HL-60 (cell line): ENCODE measurements at regions not wholly inside any gene's neighbourhood (a gene's known extent, or its start where the extent isn't known, plus 50 kb on each side); places are given as distances from the start of the nearest gene placed in this dataset.

Experiments used
- DNase-seq, 2 experiments: peaks; one replicate each; pipeline ENCODE4 v3.0.0-alpha.2; 2010 to 2020; ENCODE audit warnings: low read depth in 1 of 2, low spot score in 1 of 2
- H3K27ac ChIP-seq: fragments of 250-450 bp; sonication (Bioruptor Pico); replicated peaks from 2 replicates; pipeline ENCODE4 v1.5.1; 2020; ENCODE audit warnings: mild to moderate bottlenecking, moderate library complexity
- H3K27me3 ChIP-seq: fragments of 250-450 bp; sonication (Bioruptor Pico); 2 replicates; pipeline ENCODE4 v1.5.1; 2021; ENCODE audit warnings: mild to moderate bottlenecking, moderate library complexity; ENCODE audit not compliant: insufficient read depth, poor library complexity, severe bottlenecking
- H3K4me3 ChIP-seq: replicated peaks from 2 replicates; pipeline ENCODE4 v1.5.1; 2011; ENCODE audit warnings: mild to moderate bottlenecking, control low read depth, low read length; ENCODE audit not compliant: insufficient read depth
- CTCF ChIP-seq: IDR thresholded peaks from one replicate; pipeline ENCODE4 v1.5.1; 2011; ENCODE audit warnings: low read length, control low read depth, inconsistent platforms; ENCODE audit not compliant: insufficient read depth
- GABPA ChIP-seq: IDR thresholded peaks from 2 replicates; pipeline ENCODE4 v1.6.1; 2012; ENCODE audit warnings: low read depth
- POLR2AphosphoS5 ChIP-seq: IDR thresholded peaks from 2 replicates; pipeline ENCODE4 v1.6.1; 2012; ENCODE audit warnings: low read depth
- REST ChIP-seq: IDR thresholded peaks from 2 replicates; pipeline ENCODE4 v1.6.1; 2012; ENCODE audit warnings: low read depth; ENCODE audit not compliant: insufficient replicate concordance
- SPI1 ChIP-seq: IDR thresholded peaks from 2 replicates; pipeline ENCODE4 v1.6.1; 2012; ENCODE audit warnings: low read depth, mild to moderate bottlenecking, borderline replicate concordance

GRCh38 chr6:18629571-18629970 is 242.4 kb downstream of the RNF144B start:
- DNase-seq, result no peak
- no peak overlapping the region for H3K27ac ChIP-seq
- no peak for TF ChIP-seq GABPA
- TF ChIP-seq REST, result no peak
- no peak overlapping the region for H3K4me3 ChIP-seq
- no peaks in the 10 kb centered on the region for H3K27me3 ChIP-seq

DNA sequence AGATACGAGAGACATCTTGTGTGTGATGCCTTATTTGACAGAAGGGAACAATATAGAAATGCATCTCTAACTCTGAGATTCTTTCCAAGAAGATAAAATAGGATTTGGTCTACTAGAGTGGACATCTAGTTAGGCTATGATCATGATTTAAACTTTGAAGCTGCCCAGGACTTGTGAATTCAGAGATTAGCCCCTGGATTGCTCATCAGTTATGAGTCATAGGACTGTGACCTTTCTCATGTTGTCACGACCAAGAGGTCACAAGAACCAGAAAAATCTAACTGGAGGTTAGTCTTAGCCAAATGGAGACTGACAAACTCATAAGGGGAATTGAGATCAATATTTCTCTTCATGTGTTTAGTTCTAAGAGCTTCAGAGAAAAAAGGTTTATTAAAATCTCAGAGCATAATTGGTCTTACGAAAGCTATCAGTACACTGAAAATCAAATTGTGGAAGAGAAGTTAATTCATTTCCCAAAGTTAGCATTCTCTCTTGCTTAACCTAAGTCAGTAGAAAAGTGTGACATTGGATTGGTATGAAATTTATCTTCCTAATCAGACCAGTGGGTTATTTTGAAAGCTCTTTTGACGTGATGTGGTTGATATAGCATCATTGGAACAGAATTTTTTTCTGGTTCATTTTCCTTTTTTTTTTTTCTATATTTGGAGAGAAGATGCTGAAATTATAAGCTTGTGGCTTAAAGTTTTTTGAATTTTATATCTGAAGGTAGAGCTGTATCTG is 245.7 kb downstream of the RNF144B start:
- DNase-seq, result no peak
- no peak overlapping the region for H3K4me3 ChIP-seq
- H3K27me3 ChIP-seq, result no peaks in the 10 kb centered on the region
- no peak overlapping the region for H3K27ac ChIP-seq
- TF ChIP-seq POLR2AphosphoS5 (no peak), GABPA (no peak), SPI1 (no peak), REST (no peak), CTCF (no peak)

DNA sequence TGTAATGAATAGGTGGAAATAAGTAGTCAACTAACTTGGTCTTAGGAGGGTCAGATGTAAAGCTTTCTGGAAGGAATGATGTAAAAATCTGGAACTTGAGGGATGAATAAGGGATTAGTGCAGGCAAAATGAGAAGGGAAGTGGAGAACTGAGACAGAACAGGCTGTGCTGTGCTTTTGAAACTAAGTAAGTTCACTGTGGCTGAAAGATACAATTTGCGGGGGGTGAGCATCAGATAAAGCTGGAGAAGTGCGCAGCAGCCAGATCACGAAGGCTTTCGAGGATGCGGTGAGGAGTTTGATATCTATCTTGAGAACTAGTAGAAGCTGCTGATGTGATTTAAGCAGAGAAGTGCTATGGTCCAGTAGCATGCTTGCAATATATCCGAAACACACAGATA is 247.8 kb downstream of the RNF144B start:
- TF ChIP-seq GABPA (no peak), CTCF (no peak), POLR2AphosphoS5 (no peak), SPI1 (no peak), REST (no peak)
- no peaks in the 10 kb centered on the region for H3K27me3 ChIP-seq
- H3K27ac ChIP-seq, result no peak overlapping the region
- H3K4me3 ChIP-seq, result no peak overlapping the region
- DNase-seq, result no peak
